Osteoblast (primary cell): ENCODE measurements at regions not wholly inside any gene's neighbourhood (a gene's known extent, or its start where the extent isn't known, plus 50 kb on each side); places are given as distances from the start of the nearest gene placed in this dataset.

ENCODE experiments used
- DNase-seq: peaks from one replicate; pipeline ENCODE4 v3.0.0; 2011; ENCODE audit warnings: low spot score, mixed read lengths; ENCODE audit not compliant: insufficient read length; ENCODE audit errors: missing footprints
- H2AFZ ChIP-seq: 2 replicates; pipeline ENCODE4 v1.6.0; 2011; ENCODE audit warnings: mild to moderate bottlenecking, low read length
- H3K27ac ChIP-seq: 2 replicates; pipeline ENCODE4 v1.5.1; 2011; ENCODE audit warnings: mild to moderate bottlenecking, low read depth, low read length, moderate library complexity
- H3K27me3 ChIP-seq: 2 replicates; pipeline ENCODE4 v1.6.0; 2012; ENCODE audit warnings: mild to moderate bottlenecking, control low read depth, inconsistent platforms, low read length, moderate library complexity; ENCODE audit not compliant: insufficient read depth
- H3K36me3 ChIP-seq: 2 replicates; pipeline ENCODE4 v1.5.1; 2011; ENCODE audit warnings: mild to moderate bottlenecking, low read length, control low read depth, moderate library complexity; ENCODE audit not compliant: insufficient read depth
- H3K4me1 ChIP-seq: 2 replicates; pipeline ENCODE4 v1.5.1; 2011; ENCODE audit warnings: mild to moderate bottlenecking, low read length, control low read depth, moderate library complexity; ENCODE audit not compliant: insufficient read depth
- H3K4me2 ChIP-seq: 2 replicates; pipeline ENCODE4 v1.6.0; 2011; ENCODE audit warnings: mild to moderate bottlenecking, low read length; ENCODE audit not compliant: insufficient read depth
- H3K4me3 ChIP-seq: fragments of 200-600 bp; sonication (generic); 3 replicates; pipeline ENCODE4 v1.5.1; 2012; ENCODE audit warnings: mild to moderate bottlenecking, low read length, inconsistent platforms; ENCODE audit not compliant: insufficient read depth
- H3K79me2 ChIP-seq: 2 replicates; pipeline ENCODE4 v1.6.0; 2012; ENCODE audit warnings: mild to moderate bottlenecking, low read length, control low read depth, inconsistent platforms; ENCODE audit not compliant: insufficient read depth
- H3K9me3 ChIP-seq: 2 replicates; pipeline ENCODE4 v1.5.1; 2011; ENCODE audit warnings: low read depth, low read length, control low read depth
- H4K20me1 ChIP-seq: 2 replicates; pipeline ENCODE4 v1.6.0; 2012; ENCODE audit warnings: mild to moderate bottlenecking, low read length, control low read depth; ENCODE audit not compliant: insufficient read depth
- CTCF ChIP-seq: IDR thresholded peaks from 2 replicates; pipeline ENCODE4 v1.5.1; 2011; ENCODE audit warnings: mild to moderate bottlenecking, low read depth, low read length, moderate library complexity; ENCODE audit errors: extremely low read depth

GRCh38 chr16:80163339-80163738 lies 377.5 kb upstream of the DYNLRB2 start:
- H3K9me3 ChIP-seq = no peaks in the 10 kb centered on the region
- H2AFZ ChIP-seq = no peak overlapping the region
- H3K27ac ChIP-seq = no peak overlapping the region
- H3K4me3 ChIP-seq = no peak overlapping the region
- no peaks in the 10 kb centered on the region for H3K36me3 ChIP-seq
- peaks cover 21% of the 10 kb centered on the region for H3K4me1 ChIP-seq
- no peak for TF ChIP-seq CTCF
- no peaks in the 10 kb centered on the region for H3K79me2 ChIP-seq
- H3K27me3 ChIP-seq = no peaks in the 10 kb centered on the region
- no peak for DNase-seq
- H4K20me1 ChIP-seq = no peaks in the 10 kb centered on the region
- H3K4me2 ChIP-seq = no peak overlapping the region

- Histone ChIP-seq H4K20me1 (no peaks in the 10 kb centered on the region), H3K36me3 (no peaks in the 10 kb centered on the region), H3K4me3 (no peak overlapping the region), H3K9me3 (no peaks in the 10 kb centered on the region), H3K4me2 (no peak overlapping the region), H3K4me1 (peaks cover 28% of the 10 kb centered on the region), H3K27me3 (no peaks in the 10 kb centered on the region), H3K79me2 (no peaks in the 10 kb centered on the region), H3K27ac (no peak overlapping the region), H2AFZ (no peak overlapping the region)
- no peak for DNase-seq
- TF ChIP-seq CTCF = no peak
Measured at GRCh38 chr16:80161799-80162739, 378.7 kb upstream of the DYNLRB2 start.

GRCh38 chr16:80158766-80159165 lies 382.0 kb upstream of the DYNLRB2 start:
- H3K4me1 ChIP-seq = peaks cover 19% of the 10 kb centered on the region
- no peaks in the 10 kb centered on the region for H3K79me2 ChIP-seq
- no peaks in the 10 kb centered on the region for H3K9me3 ChIP-seq
- no peaks in the 10 kb centered on the region for H4K20me1 ChIP-seq
- no peaks in the 10 kb centered on the region for H3K27me3 ChIP-seq
- no peak overlapping the region for H2AFZ ChIP-seq
- no peak for TF ChIP-seq CTCF
- DNase-seq = peak; percentile 76
- no peaks in the 10 kb centered on the region for H3K36me3 ChIP-seq
- H3K4me3 ChIP-seq = no peak overlapping the region
- H3K4me2 ChIP-seq = peak overlapping the region; percentile 31
- no peak overlapping the region for H3K27ac ChIP-seq

GRCh38 chr16:80151722-80152111 lies 389.1 kb upstream of the DYNLRB2 start:
- Histone ChIP-seq H3K27me3 (no peaks in the 10 kb centered on the region), H2AFZ (no peak overlapping the region), H3K4me3 (no peak overlapping the region), H4K20me1 (no peaks in the 10 kb centered on the region), H3K27ac (peak overlapping the region; percentile 86), H3K4me1 (peaks cover 37% of the 10 kb centered on the region), H3K9me3 (no peaks in the 10 kb centered on the region), H3K36me3 (no peaks in the 10 kb centered on the region), H3K4me2 (peak overlapping the region; percentile 67), H3K79me2 (no peaks in the 10 kb centered on the region)
- DNase-seq = no peak
- no peak for TF ChIP-seq CTCF
